B cell (primary cell): ENCODE measurements at regions not wholly inside any gene's neighbourhood (a gene's known extent, or its start where the extent isn't known, plus 50 kb on each side); places are given as distances from the start of the nearest gene placed in this dataset.

Source experiments
- EZH2 ChIP-seq: IDR thresholded peaks from 2 replicates; pipeline ENCODE4 v1.6.1; 2012; ENCODE audit warnings: borderline replicate concordance, low read depth, mild to moderate bottlenecking, moderate library complexity, low read length; ENCODE audit not compliant: insufficient read depth, poor library complexity, severe bottlenecking
- TF ChIP-seq, protein P1 (sequence below): fragments of 200-600 bp; IDR thresholded peaks from one replicate; pipeline ENCODE4 v1.8.0; 2022; ENCODE audit warnings: antibody characterized with exemption, mild to moderate bottlenecking

DNA sequence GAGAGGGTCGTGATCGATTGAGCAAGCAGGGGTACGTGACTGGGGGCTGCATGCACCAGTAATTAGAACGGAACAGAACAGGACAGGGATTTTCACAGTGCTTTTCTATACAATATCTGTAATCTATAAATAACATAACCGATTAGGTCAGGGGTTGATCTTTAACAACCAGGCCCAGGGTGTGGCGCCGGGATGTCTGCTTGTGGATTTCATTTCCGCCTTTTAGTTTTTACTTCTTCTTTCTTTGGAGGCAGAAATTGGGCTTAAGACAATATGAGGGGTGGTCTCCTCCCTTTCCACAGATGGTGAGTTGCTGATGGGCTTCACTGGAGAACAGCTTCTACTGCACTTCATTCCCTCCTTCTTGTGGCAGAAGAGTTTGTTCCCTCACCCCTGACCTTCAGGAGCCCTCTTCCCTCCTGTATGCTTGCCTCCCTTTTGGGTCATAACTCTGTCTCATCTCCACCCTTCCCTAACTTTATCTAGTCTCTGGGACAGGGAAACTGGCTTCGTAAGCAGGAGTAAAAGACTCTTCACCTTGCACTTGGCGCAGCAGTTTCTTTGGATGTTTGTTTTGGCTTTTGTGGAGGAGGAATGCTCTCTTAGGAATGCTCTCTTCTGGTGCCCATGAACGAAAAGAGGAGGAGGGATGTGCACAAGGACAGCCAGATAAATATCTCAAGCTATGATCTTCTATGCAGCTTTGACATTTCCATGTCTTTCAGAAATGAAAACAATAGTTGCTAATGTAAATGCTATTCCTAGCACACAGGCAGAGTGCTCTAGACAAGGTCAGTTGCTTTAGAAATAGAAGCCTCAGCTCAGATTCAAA is 139.8 kb upstream of the RPS23 start:
- TF ChIP-seq EZH2: no peak
- TF ChIP-seq, protein P1, sequence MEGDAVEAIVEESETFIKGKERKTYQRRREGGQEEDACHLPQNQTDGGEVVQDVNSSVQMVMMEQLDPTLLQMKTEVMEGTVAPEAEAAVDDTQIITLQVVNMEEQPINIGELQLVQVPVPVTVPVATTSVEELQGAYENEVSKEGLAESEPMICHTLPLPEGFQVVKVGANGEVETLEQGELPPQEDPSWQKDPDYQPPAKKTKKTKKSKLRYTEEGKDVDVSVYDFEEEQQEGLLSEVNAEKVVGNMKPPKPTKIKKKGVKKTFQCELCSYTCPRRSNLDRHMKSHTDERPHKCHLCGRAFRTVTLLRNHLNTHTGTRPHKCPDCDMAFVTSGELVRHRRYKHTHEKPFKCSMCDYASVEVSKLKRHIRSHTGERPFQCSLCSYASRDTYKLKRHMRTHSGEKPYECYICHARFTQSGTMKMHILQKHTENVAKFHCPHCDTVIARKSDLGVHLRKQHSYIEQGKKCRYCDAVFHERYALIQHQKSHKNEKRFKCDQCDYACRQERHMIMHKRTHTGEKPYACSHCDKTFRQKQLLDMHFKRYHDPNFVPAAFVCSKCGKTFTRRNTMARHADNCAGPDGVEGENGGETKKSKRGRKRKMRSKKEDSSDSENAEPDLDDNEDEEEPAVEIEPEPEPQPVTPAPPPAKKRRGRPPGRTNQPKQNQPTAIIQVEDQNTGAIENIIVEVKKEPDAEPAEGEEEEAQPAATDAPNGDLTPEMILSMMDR: no peak
